ENCODE measurements at regions not wholly inside any gene's neighbourhood (a gene's known extent, or its start where the extent isn't known, plus 50 kb on each side); places are given as distances from the start of the nearest gene placed in this dataset.
A peak's percentile ranks its signal among the peaks of the same experiment; 100 is the strongest.

DNA sequence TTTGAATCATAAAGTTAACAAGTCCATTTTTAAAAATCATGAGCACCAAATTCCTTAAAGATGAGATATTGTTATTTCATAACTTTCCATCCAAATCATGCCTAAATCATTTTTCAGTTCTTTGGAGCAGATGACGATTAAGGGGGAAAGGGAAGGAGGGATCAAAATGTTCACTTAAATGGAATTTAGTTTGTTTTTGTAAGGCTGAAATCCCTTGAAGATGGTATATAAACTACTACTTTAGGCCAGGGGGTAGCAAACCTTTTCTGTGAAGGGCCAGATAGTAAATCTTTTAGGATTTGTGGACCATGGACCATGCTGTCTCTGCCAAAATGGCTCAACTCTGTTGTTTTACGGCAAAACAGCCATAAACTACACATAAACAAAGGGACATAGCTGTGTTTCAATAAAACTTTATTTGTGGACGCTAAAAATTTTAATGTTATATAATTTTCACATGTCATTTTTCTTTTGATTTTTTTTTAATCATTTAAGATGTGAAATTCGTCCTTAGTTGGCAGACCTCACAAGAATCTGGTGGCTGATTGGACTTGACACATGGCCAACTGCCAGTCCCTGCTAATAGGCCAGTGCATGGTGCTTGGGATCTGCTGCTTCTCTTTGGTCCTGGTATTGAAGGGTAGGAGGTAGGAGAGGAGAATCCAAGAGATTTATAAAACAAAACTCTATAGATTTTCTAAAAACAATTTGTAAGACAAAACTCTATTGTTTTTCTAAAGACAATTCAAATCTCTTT, 52.0 kb upstream of the RTN4 start:
- H3K4me3 Mint-ChIP-seq, result no peak overlapping the region
- no peak overlapping the region for H3K18ac ChIP-seq (ENCODE audit: insufficient read length, low read depth, low read length)
- H2BK5ac ChIP-seq (ENCODE audit: insufficient read length, low read length), result no peak overlapping the region
- H3K27ac ChIP-seq (ENCODE audit: insufficient read length, low read depth, low read length), result no peak overlapping the region
- H3K4me1 Mint-ChIP-seq, result peaks cover 3 to 6% of the 10 kb centered on the region in 2 experiments; a peak in 2 of 4 replicates
- no peak overlapping the region for H2BK15ac ChIP-seq (ENCODE audit: low read depth, low read length)
- no peaks in the 10 kb centered on the region for H3K36me3 Mint-ChIP-seq (ENCODE audit: insufficient read depth in 1 of 3, low read depth in 3 of 3)
- no peak overlapping the region for H3T11ph ChIP-seq (ENCODE audit: low read length)
- TF ChIP-seq, protein P1, sequence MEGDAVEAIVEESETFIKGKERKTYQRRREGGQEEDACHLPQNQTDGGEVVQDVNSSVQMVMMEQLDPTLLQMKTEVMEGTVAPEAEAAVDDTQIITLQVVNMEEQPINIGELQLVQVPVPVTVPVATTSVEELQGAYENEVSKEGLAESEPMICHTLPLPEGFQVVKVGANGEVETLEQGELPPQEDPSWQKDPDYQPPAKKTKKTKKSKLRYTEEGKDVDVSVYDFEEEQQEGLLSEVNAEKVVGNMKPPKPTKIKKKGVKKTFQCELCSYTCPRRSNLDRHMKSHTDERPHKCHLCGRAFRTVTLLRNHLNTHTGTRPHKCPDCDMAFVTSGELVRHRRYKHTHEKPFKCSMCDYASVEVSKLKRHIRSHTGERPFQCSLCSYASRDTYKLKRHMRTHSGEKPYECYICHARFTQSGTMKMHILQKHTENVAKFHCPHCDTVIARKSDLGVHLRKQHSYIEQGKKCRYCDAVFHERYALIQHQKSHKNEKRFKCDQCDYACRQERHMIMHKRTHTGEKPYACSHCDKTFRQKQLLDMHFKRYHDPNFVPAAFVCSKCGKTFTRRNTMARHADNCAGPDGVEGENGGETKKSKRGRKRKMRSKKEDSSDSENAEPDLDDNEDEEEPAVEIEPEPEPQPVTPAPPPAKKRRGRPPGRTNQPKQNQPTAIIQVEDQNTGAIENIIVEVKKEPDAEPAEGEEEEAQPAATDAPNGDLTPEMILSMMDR (conservative IDR thresholded peaks at IDR 0.05), result no peak
- no peak overlapping the region for H3K23ac ChIP-seq (ENCODE audit: insufficient read length, low read depth, low read length)
- peak overlapping the region in 1 of 3 experiments; percentile 83; a peak in 1 of 7 replicates for H3K27ac Mint-ChIP-seq
- H3K9me3 ChIP-seq (ENCODE audit: control insufficient read depth, low read depth, low read length), result no peaks in the 10 kb centered on the region
- no CpG with 5 or more reads among the region's 4 CpGs for WGBS (ENCODE audit: extremely low coverage, insufficient read length, low lambda C conversion rate)
- H2AK5ac ChIP-seq (ENCODE audit: insufficient read length, low read length), result no peak overlapping the region
- H3K79me1 ChIP-seq (ENCODE audit: insufficient read depth, low read depth, low read length, poor library complexity, severe bottlenecking), result no peaks in the 10 kb centered on the region
- H4K8ac ChIP-seq (replicated peaks; ENCODE audit: insufficient read length, low read depth, low read length), result no peak overlapping the region
- H3K4me1 ChIP-seq (ENCODE audit: insufficient read depth, low read length), result no peaks in the 10 kb centered on the region; the same call in 1 of the 2 replicates
- no peak overlapping the region for H4K5ac ChIP-seq (ENCODE audit: insufficient read length, low read depth, low read length)
- no peaks in the 10 kb centered on the region for H4K20me1 ChIP-seq (ENCODE audit: control insufficient read depth, insufficient read depth, insufficient read length)
- H2AFZ ChIP-seq (ENCODE audit: low read length), result no peak overlapping the region
- H3K14ac ChIP-seq (ENCODE audit: insufficient read depth, low read length), result no peak overlapping the region
- H3K79me2 ChIP-seq (ENCODE audit: insufficient read depth, low read length), result no peaks in the 10 kb centered on the region
- H3K56ac ChIP-seq (ENCODE audit: insufficient read length, low read depth, low read length), result no peak overlapping the region
- no peak overlapping the region for H3K4ac ChIP-seq (ENCODE audit: low read depth, low read length)
- no peaks in the 10 kb centered on the region for H3K23me2 ChIP-seq (ENCODE audit: insufficient read length, low read depth, low read length, poor library complexity, severe bottlenecking)
- no peak overlapping the region for H3K4me2 ChIP-seq (ENCODE audit: insufficient read depth, insufficient read length, low read length)
- no peak overlapping the region for H2BK12ac ChIP-seq (ENCODE audit: insufficient read length, low read depth, low read length)
- DNase-seq, result no peak
- H3K27me3 Mint-ChIP-seq (ENCODE audit: low read depth), result no peaks in the 10 kb centered on the region
- no peak overlapping the region for H2BK20ac ChIP-seq (ENCODE audit: low read depth, low read length, poor library complexity, severe bottlenecking)
- no peaks in the 10 kb centered on the region for H3K9me3 Mint-ChIP-seq
- H3K27me3 ChIP-seq (ENCODE audit: insufficient read depth, low read length), result no peaks in the 10 kb centered on the region
- no peak overlapping the region for H2BK120ac ChIP-seq (ENCODE audit: low read depth, low read length, poor library complexity, severe bottlenecking)
- no peak overlapping the region for H3K9ac ChIP-seq (ENCODE audit: extremely low read depth, insufficient read length, low read length)
- no peak overlapping the region for H4K91ac ChIP-seq (ENCODE audit: insufficient read length, low read depth, low read length)
